BJ (cell line): ENCODE measurements at regions not wholly inside any gene's neighbourhood (a gene's known extent, or its start where the extent isn't known, plus 50 kb on each side); places are given as distances from the start of the nearest gene placed in this dataset.

ENCODE experiments used
- CTCF ChIA-PET: fragments of 350-600 bp; formaldehyde crosslinking; extraction: SDS; loops from one replicate; lab custom pipeline; 2021; ENCODE audit warnings: antibody characterized with exemption, inconsistent platforms; lab: Yijun Ruan, JAX
- POLR2A ChIA-PET: fragments of 300-600 bp; sonication (Branson Sonifier 250); formaldehyde crosslinking; extraction: SDS; loops from one replicate; lab custom pipeline; 2021; ENCODE audit warnings: antibody characterized with exemption; lab: Charles Lee
- DNase-seq: peaks from one replicate; pipeline ENCODE4 v3.0.0-alpha.2; 2011; ENCODE audit warnings: low read depth
- H3K27me3 ChIP-seq: 2 replicates; pipeline ENCODE4 v1.6.0; 2011; ENCODE audit warnings: low read length; ENCODE audit not compliant: control insufficient read depth, insufficient read depth
- H3K36me3 ChIP-seq: 2 replicates; pipeline ENCODE4 v1.5.1; 2011; ENCODE audit warnings: low read length; ENCODE audit not compliant: control insufficient read depth, insufficient read depth
- H3K4me3 ChIP-seq: 2 replicates; pipeline ENCODE4 v1.5.1; 2011; ENCODE audit warnings: low read depth, mild to moderate bottlenecking, control low read depth, low read length
- TF ChIP-seq, protein P1 (sequence below): IDR thresholded peaks from 2 replicates; pipeline ENCODE4 v1.5.1; 2011; ENCODE audit warnings: low read depth, mild to moderate bottlenecking, control low read depth, inconsistent platforms, low read length, moderate library complexity; ENCODE audit not compliant: insufficient read depth

DNA sequence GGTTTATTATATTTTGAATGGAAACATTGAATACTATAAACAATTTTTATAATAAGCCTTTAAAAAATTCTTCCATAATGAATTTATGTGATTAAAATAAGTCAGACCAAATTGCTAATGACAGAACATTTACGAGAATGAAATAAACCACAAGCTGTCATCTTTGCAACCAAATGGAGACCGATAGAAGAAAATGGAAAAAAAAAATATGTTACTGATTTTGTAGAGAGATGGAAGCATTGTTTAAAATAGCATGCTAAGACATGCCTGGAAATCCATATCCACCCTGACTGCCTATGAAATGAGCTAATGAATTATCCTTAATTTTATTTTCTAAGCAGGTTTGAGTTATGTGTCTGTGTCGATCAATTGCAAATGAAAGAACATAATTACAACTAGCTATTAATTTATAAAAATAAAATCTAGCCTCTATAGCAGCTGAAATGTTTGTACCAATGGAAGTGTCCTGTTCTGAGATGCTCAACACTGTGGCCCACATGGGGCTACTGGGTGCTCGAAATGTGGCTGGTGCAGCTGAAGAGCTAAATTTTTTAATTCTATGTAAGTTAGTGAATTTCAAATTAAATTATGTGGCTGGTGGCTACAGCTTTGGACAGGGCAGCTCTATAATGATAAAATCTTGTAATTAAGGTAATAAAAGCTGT is 832.8 kb downstream of the RNF144A start:
- ChIA-PET CTCF (interaction anchor here (1.4 kb wide), 1 partner anchor 10 kb away, joined by 8 read pairs; no protein-coding TSS in a partner anchor), POLR2A (no interaction called here)
- no peaks in the 10 kb centered on the region for H3K36me3 ChIP-seq
- no peaks in the 10 kb centered on the region for H3K27me3 ChIP-seq
- TF ChIP-seq, protein P1, sequence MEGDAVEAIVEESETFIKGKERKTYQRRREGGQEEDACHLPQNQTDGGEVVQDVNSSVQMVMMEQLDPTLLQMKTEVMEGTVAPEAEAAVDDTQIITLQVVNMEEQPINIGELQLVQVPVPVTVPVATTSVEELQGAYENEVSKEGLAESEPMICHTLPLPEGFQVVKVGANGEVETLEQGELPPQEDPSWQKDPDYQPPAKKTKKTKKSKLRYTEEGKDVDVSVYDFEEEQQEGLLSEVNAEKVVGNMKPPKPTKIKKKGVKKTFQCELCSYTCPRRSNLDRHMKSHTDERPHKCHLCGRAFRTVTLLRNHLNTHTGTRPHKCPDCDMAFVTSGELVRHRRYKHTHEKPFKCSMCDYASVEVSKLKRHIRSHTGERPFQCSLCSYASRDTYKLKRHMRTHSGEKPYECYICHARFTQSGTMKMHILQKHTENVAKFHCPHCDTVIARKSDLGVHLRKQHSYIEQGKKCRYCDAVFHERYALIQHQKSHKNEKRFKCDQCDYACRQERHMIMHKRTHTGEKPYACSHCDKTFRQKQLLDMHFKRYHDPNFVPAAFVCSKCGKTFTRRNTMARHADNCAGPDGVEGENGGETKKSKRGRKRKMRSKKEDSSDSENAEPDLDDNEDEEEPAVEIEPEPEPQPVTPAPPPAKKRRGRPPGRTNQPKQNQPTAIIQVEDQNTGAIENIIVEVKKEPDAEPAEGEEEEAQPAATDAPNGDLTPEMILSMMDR = no peak
- DNase-seq = no peak
- H3K4me3 ChIP-seq = no peak overlapping the region

GRCh38 chr2:7752291-7752690 is 835.1 kb downstream of the RNF144A start:
- no peak for DNase-seq
- Histone ChIP-seq H3K36me3 (no peaks in the 10 kb centered on the region), H3K4me3 (no peak overlapping the region), H3K27me3 (no peaks in the 10 kb centered on the region)
- ChIA-PET CTCF (no interaction called here), POLR2A (no interaction called here)
- TF ChIP-seq, protein P1 = no peak

- CTCF ChIA-PET = interaction anchor here (0.9 kb wide), 1 partner anchor 94 kb away, joined by 3 read pairs; no protein-coding TSS in a partner anchor
- TF ChIP-seq, protein P1 = no peak
- DNase-seq = no peak
- no peak overlapping the region for H3K4me3 ChIP-seq
- POLR2A ChIA-PET = no interaction called here
- H3K36me3 ChIP-seq = no peaks in the 10 kb centered on the region
- no peaks in the 10 kb centered on the region for H3K27me3 ChIP-seq
Measured at GRCh38 chr2:7753777-7754176, 836.6 kb downstream of the RNF144A start.

DNA sequence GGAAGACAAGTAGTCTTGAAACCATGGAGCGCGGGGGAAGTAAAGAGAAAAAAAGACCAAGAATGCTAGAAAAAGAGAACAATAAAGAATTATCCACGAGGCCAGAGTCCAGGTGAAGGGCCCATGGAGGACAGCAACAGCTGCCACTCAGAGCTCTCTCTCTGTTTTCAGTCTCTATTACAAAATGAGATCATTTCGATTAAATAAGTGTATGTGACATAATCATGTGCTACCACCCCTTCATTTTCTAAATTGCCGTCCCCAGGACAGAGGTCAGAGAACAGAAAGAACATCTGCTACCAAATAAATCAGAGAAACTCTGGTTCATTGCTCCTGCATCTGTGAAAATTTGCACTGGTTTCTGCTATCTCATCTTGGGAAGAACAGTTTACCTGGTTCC is 838.7 kb downstream of the RNF144A start:
- TF ChIP-seq, protein P1 = no peak
- no peaks in the 10 kb centered on the region for H3K27me3 ChIP-seq
- H3K4me3 ChIP-seq = no peak overlapping the region
- no peak for DNase-seq
- H3K36me3 ChIP-seq = no peaks in the 10 kb centered on the region
- ChIA-PET CTCF (no interaction called here), POLR2A (no interaction called here)

DNA sequence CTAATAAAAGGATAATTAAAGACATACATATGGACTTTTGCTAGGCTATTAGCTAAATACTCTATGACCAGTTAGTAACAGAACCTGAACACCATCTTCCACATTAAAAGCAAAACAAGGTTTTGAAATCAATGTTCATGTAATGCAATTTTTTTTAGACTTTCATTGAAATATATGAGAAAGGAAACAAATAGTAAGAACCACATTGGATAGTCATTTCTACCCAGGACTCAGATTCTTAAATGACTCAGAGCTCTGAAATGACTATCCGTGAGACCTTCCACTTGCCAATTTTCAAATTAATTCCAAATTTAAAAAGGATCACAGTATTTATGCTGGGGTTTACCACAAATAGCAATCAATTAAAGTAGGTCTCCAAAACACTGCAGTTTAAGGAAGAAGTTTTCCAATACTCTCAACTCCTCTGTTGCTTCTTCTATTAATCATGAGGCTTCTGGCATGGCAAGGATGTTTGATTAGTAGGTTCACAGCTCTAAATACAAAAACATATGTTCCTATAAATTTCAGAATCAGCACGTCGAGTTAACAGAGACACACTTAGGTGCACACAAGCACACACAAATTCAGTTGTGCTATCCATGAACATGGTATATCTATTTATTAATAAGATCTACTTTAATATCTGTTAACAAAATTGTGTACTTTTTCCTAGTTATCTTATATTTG is 841.0 kb downstream of the RNF144A start:
- no peaks in the 10 kb centered on the region for H3K27me3 ChIP-seq
- H3K36me3 ChIP-seq = no peaks in the 10 kb centered on the region
- ChIA-PET POLR2A (no interaction called here), CTCF (interaction anchor here (0.7 kb wide), 1 partner anchor 856 kb away, joined by 3 read pairs; no protein-coding TSS in a partner anchor)
- no peak overlapping the region for H3K4me3 ChIP-seq
- TF ChIP-seq, protein P1 = no peak
- peak; percentile 57 for DNase-seq
